ENCODE measurements at regions not wholly inside any gene's neighbourhood (a gene's known extent, or its start where the extent isn't known, plus 50 kb on each side); places are given as distances from the start of the nearest gene placed in this dataset.
"Not testable (repeated sequence)": the region's sequence is repeated elsewhere in the genome, so short reads cannot be mapped to it uniquely, and the experiment has no call there.

GRCh38 chrX:115359508-115359907 lies 70.0 kb downstream of the LUZP4 start:
- TF ChIP-seq CTCF, POLR2AphosphoS5 (IDR thresholded peaks at IDR 0.05): not testable (repeated sequence)
